Panc1 (cell line): ENCODE measurements at regions not wholly inside any gene's neighbourhood (a gene's known extent, or its start where the extent isn't known, plus 50 kb on each side); places are given as distances from the start of the nearest gene placed in this dataset.

Experiments used
- POLR2AphosphoS5 ChIP-seq: IDR thresholded peaks from 2 replicates; pipeline ENCODE4 v1.6.1; 2012; ENCODE audit warnings: mild to moderate bottlenecking, low read depth, low read length, moderate library complexity
- SIN3A ChIP-seq: IDR thresholded peaks from 2 replicates; pipeline ENCODE4 v1.6.1; 2012; ENCODE audit warnings: low read depth, mild to moderate bottlenecking, low read length, moderate library complexity, borderline replicate concordance; ENCODE audit not compliant: insufficient read depth
- TCF7L2 ChIP-seq: IDR thresholded peaks from 2 replicates; pipeline ENCODE4 v1.6.1; 2011; ENCODE audit warnings: mild to moderate bottlenecking, low read depth, low read length, inconsistent platforms
- TF ChIP-seq, protein P1 (sequence below): fragments of 450-650 bp; IDR thresholded peaks from 2 replicates; pipeline ENCODE4 v1.5.1; 2017; ENCODE audit warnings: mild to moderate bottlenecking

DNA sequence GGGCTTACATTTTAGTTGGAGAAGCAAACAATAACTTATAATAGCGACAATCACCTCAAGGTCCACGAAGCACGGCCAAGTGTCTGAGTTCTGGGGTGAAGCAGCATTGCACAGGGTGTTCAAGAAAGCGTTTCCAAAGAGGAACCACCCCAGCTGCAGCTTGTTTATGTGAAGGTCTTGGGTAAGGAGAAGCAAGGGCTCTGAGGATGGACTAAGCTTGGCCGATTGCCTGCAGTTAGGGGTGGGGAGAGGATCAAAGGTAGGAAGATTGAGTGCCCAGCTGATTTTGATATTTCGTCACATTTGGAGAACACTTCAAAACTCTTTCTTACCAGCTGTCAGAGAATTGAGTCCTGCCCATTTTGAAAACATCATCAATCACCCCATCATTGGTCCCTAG is 321.6 kb upstream of the DNAJC19 start:
- TF ChIP-seq, protein P1, sequence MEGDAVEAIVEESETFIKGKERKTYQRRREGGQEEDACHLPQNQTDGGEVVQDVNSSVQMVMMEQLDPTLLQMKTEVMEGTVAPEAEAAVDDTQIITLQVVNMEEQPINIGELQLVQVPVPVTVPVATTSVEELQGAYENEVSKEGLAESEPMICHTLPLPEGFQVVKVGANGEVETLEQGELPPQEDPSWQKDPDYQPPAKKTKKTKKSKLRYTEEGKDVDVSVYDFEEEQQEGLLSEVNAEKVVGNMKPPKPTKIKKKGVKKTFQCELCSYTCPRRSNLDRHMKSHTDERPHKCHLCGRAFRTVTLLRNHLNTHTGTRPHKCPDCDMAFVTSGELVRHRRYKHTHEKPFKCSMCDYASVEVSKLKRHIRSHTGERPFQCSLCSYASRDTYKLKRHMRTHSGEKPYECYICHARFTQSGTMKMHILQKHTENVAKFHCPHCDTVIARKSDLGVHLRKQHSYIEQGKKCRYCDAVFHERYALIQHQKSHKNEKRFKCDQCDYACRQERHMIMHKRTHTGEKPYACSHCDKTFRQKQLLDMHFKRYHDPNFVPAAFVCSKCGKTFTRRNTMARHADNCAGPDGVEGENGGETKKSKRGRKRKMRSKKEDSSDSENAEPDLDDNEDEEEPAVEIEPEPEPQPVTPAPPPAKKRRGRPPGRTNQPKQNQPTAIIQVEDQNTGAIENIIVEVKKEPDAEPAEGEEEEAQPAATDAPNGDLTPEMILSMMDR = no peak
- TF ChIP-seq POLR2AphosphoS5 = no peak
- TF ChIP-seq SIN3A = no peak
- TF ChIP-seq TCF7L2 = no peak
